HuH-7.5 (cell line): ENCODE measurements at regions not wholly inside any gene's neighbourhood (a gene's known extent, or its start where the extent isn't known, plus 50 kb on each side); places are given as distances from the start of the nearest gene placed in this dataset.

Experiments
- DNase-seq: peaks from one replicate; pipeline ENCODE4 v3.0.0; 2011; ENCODE audit warnings: low spot score

GRCh38 chr4:35216636-35217035 lies 1027.7 kb downstream of the ARAP2 start:
- no peak for DNase-seq

DNA sequence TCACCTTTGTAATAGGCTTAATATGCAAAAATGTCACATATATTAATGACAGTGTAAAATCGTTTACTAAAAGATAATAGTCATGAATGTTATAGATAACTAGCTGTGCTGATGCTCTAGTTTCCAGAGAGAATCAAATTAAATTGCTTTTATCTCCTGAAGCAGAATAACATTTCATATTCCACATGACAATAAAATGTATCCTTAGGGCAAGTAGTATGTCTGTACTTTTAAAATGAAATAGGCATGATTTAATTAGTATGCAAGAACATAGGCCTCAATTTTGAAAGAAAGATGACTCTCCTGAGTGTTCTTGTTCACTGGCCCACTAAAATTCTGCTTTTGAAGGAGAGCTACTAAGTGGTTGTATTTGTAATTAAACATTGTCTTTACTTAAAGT lies 1027.0 kb downstream of the ARAP2 start:
- no peak for DNase-seq

DNA sequence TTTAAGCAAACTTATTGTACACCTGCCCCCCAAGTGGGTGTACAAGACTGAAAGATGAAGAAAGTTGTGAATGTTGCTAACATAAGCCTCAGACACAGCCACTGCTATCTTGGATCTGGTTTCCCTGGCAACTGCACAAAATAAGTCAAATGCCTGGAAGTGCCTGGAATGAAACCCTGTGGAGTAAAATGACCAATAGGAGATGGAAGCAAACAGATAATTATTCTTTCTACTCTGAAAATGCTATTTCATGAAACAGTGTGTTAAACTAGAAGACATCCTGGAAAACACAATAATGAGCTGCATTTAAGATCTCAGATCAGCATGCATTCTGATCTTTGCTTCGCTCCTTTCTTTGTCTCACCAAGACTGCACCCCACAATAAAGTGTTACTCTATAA lies 1016.0 kb downstream of the ARAP2 start:
- no peak for DNase-seq

GRCh38 chr4:35229021-35229420 lies 1015.3 kb downstream of the ARAP2 start:
- DNase-seq, result no peak

GRCh38 chr4:35237924-35238323 lies 1006.4 kb downstream of the ARAP2 start:
- no peak for DNase-seq

DNA sequence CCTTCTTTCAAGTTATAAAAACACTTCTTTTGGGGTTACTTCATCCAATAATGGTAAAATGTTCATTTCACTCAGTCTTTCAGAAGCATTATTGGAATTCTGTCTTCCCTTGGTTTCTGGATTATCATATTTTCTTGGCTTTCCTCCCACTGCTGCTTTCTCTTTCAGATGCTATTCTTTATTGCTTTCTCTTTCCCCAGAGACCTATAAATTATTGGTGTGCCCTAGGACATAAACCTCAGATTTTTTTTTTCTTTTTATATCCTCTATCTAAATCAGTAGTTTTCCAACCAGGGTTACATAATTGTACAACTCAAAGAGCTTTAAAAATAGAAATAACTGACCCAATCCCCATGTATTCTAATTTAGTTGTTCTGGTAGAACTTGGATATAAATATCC lies 1005.5 kb downstream of the ARAP2 start:
- DNase-seq, result no peak

- DNase-seq, result no peak
Measured at GRCh38 chr4:35246493-35246892, 997.8 kb downstream of the ARAP2 start.

- no peak for DNase-seq
Measured at GRCh38 chr4:35247047-35247446, 997.3 kb downstream of the ARAP2 start.

- DNase-seq, result no peak
Measured at GRCh38 chr4:35250331-35250730, 994.0 kb downstream of the ARAP2 start.

DNA sequence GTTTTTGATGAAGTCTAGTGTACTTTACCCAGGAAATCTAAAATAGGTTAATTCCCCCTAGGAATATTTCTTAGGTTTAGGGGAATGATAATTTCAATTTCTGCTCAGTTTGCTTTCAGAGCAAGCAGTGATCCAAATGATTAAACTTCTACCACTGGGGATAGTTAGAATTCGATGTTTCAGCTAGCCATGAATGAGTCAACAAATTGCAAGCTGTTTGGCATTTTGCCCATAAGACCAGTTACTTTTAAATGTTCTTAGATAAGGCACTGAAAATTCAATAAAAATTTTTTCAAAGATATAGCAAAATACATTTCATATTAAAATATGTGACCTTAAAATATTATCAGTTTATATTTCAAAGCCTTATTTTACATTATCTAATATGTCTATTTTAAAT lies 993.6 kb downstream of the ARAP2 start:
- no peak for DNase-seq

GRCh38 chr4:35252071-35252470 lies 992.2 kb downstream of the ARAP2 start:
- DNase-seq, result no peak

DNA sequence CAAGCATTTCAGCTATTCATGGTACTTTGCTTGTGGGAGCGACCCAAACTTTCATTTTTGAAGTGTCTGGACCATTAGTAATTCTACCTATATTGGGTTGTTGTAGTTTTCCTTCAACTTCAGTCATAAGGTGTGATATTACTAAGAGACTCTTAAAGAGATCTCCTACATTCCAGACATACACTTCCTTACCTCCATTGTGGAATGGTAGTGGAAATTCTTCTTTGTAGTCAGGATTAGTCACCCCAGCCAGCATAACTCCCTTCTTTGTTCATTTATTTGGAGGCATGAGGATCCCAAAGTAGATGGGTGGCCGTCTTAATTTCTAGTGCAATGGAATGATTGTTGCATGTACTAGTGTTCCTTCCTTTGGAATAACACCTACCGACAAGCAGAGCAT lies 991.4 kb downstream of the ARAP2 start:
- no peak for DNase-seq

DNA sequence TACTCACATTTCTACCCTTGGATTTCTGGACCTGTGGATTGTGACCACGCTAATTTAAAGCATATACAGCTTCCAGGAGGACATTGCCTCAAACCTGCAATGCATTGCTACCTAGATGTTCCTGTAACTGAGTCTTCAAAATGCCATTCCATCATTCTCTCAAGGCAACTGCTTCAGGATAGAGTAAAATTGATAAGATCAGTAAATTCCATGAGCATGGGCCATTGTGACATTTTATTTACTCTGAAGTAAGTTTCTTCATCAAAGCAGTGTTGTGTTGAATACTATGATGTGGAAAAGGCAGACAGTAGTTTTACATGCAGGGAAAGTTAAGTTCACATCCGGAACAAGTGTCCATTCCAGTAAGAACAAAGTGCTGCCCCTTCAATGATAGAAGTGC lies 991.0 kb downstream of the ARAP2 start:
- no peak for DNase-seq

DNA sequence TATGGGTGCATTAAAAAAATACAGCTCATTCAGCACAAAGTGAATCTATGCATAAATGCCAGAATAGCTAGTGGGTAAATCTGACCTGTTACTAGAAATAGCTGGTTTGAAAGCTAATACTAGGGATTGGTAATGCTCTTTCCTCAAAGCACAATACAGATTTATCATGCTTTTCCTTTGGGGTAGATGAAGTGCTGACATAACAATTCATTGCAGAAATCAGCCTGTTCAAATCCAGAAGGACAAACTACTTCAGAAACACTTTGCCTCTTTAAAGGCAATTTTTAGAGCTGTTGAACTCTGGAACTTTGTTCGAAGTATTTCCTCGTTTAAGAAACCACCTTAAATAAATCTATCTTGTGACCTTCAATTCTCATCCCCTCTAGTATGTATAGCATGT lies 957.9 kb downstream of the ARAP2 start:
- DNase-seq, result no peak

GRCh38 chr4:35300996-35301774 lies 943.1 kb downstream of the ARAP2 start:
- no peak for DNase-seq

GRCh38 chr4:35315419-35315818 lies 928.9 kb downstream of the ARAP2 start:
- DNase-seq, result no peak

DNA sequence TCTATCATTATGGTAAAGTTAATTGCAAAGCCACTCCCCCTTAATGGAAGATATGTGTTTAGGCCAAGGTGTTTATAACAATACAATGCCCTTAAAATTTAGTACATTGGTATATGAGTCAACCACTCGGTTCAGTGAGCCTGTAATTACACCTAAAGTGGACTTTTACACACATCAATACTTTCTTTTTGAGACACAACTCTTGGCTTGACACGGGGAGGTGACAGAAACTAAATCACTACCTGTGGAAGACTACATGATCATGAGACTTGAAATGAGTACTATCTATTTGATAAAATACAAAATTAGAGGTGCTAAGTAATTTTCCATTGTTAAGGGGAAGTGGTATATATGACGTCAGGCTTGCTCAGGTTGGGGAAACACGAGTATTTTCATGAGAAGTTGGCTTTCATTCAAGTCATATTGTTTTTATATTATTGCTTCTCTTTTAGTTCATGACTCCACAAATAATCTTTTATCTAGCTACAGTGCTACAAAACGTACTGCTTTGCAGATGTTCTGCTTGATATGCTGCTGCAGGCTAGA lies 918.3 kb downstream of the ARAP2 start:
- DNase-seq, result no peak

DNA sequence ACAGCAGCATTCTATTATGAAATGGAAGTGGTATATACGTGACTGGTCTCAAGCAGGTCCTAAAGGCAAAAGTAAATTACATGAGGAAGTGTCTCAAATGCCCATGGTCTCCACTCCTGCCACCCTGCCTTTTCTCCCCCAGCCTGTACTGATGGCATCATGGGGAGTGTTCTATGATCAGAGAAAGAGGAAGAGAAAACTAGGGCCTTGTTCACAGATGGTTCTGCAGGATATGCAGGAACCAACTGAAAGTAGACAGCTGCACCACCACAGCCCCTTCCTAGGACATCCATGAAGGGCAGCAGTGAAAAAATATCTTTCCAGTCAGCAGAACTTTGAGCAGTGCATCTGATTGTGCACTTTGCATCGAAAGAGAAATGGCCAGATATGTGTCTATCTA lies 901.5 kb downstream of the ARAP2 start:
- no peak for DNase-seq

GRCh38 chr4:35347276-35347675 lies 897.0 kb downstream of the ARAP2 start:
- DNase-seq, result no peak

DNA sequence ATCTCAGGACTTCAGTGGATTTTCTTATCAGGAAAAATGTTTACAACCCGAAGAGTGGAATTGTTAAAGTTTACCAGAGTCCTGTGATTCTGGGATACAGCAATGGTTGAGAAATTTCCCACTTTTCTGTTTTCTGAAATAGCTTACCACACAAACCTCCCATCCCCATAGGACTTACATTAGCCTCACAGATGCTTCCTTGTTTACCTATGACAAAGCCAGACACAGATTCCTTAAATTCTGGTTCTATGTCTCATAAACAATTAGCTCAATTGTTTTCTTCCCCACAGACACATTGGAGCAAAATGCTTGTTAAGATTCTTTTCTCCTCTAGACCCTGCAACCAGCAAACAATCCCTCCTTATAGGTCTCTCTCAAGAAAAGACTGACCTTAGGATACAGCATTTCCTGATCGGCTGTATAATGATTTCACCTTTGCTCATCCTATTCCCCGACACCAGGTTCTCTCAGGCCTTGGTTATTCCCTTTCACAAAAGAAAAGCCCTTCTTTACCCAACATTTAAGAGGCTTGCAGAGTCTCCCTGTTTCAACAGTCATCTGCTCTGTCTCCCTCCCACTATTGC lies 886.2 kb downstream of the ARAP2 start:
- DNase-seq, result no peak

DNA sequence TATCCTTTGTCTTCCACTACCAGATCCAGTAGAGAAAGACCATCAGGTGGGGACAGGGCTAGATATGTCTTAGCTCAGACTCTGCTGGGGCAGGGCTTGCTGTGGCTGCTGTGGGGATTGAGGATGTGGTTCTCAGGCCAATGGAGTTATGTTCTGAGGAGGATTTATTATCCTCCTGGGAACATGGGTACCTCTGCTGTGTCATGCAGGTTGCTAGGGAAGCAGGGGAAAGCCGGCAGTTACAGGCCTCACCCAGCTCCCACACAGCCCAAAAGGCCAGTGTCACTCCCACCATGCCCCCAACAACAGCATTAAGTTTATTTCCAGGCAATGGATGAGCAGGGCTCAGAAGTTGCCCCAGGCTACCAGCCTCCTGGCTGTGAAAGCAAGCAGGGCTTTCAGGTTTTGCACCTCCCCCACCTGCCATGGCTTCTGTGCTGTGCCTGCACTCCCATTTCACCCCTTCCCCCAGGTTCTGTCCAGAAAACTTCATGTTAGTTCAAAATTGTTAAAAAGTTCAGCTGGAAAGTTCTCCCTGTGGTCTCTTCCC lies 879.9 kb downstream of the ARAP2 start:
- DNase-seq, result no peak

GRCh38 chr4:35365186-35365585 lies 879.1 kb downstream of the ARAP2 start:
- no peak for DNase-seq

- DNase-seq, result no peak
Measured at GRCh38 chr4:35399912-35400311, 844.4 kb downstream of the ARAP2 start.
